ENCODE measurements at regions not wholly inside any gene's neighbourhood (a gene's known extent, or its start where the extent isn't known, plus 50 kb on each side); places are given as distances from the start of the nearest gene placed in this dataset.

DNA sequence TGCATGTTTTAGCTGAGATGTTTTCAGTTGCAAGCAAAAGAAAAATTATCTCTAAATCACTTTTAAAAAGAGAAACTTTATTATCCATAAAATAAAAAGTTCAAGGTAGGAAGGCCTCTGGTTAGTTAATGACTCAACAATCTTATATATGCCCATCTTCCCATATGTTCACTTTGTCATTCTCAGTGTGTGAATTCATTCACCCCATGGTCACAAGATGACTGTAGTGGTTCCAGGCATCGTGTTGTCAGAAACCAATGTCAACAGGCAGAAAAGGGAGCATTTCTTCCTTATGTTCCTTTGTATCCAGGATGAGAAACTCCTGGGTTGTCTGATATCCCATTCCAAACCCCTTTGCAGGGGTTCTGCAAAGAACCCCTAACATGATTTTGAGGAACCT lies 119.9 kb upstream of the RAP2B start:
- TF ChIP-seq, protein P1, sequence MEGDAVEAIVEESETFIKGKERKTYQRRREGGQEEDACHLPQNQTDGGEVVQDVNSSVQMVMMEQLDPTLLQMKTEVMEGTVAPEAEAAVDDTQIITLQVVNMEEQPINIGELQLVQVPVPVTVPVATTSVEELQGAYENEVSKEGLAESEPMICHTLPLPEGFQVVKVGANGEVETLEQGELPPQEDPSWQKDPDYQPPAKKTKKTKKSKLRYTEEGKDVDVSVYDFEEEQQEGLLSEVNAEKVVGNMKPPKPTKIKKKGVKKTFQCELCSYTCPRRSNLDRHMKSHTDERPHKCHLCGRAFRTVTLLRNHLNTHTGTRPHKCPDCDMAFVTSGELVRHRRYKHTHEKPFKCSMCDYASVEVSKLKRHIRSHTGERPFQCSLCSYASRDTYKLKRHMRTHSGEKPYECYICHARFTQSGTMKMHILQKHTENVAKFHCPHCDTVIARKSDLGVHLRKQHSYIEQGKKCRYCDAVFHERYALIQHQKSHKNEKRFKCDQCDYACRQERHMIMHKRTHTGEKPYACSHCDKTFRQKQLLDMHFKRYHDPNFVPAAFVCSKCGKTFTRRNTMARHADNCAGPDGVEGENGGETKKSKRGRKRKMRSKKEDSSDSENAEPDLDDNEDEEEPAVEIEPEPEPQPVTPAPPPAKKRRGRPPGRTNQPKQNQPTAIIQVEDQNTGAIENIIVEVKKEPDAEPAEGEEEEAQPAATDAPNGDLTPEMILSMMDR (IDR thresholded peaks at IDR 0.05), result no peak
- no peak for TF ChIP-seq ZFX (IDR thresholded peaks at IDR 0.05; ENCODE audit: borderline replicate concordance)

Measured in 22Rv1 (cell line).